ENCODE measurements at regions not wholly inside any gene's neighbourhood (a gene's known extent, or its start where the extent isn't known, plus 50 kb on each side); places are given as distances from the start of the nearest gene placed in this dataset.

DNA sequence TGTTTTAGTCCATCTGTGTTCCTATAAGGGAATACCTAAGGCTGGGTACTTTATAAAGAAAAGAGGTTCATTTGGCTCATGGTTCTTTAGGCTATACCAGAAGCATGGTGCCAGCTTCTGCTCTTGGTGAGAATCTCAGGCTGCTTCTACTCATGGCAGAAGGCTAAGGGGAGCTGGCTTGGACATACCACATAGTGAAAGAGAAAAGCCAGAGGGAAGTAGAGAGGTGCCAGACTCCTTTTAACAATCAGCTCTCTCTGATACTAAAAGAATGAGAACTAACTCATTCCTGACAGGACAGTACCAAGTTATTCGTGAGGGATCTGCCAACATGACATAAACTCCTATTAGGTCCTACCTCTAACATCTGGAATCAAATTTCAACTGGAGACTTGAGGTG lies 1250.2 kb upstream of the CNTN5 start:
- no peak overlapping the region for H3K4me2 ChIP-seq (ENCODE audit: control insufficient read depth, insufficient read depth)
- WGBS (ENCODE audit: insufficient coverage, insufficient replicate concordance, low lambda C conversion rate, missing lambda C conversion rate) = 0% methylated on average over 1 of the region's 1 CpG
- no peaks in the 10 kb centered on the region for H3K4me1 ChIP-seq (ENCODE audit: control insufficient read depth, insufficient read depth, low read length)
- in situ Hi-C loops (cut with MboI) (no loop called here), intact Hi-C loops (cut with micrococcal nuclease; ENCODE audit: unreplicated experiment) (no loop called here)
- DNase-seq (ENCODE audit: low read depth, low spot score) (no peak), FAIRE-seq (no peak), ATAC-seq (no peak)
- ChIA-PET POLR2A (no interaction called here), CTCF (no interaction called here), RAD21 (ENCODE audit: unreplicated experiment) (no interaction called here), SMC1A (ENCODE audit: uncharacterized antibody, unreplicated experiment) (interaction anchor here (1.3 kb wide), 1 partner anchor 33 kb away, joined by 3 read pairs; no protein-coding TSS in a partner anchor)
- no peaks in the 10 kb centered on the region for H3K79me2 ChIP-seq (ENCODE audit: control insufficient read depth, insufficient read depth, low read length)
- no TSS peak for BruUV-seq (replicated peaks)
- H4K20me1 ChIP-seq (ENCODE audit: control insufficient read depth, insufficient read depth) = no peaks in the 10 kb centered on the region
- no peak overlapping the region for H3K9ac ChIP-seq (ENCODE audit: control insufficient read depth, insufficient read depth, low read length)
- no peaks in the 10 kb centered on the region for H3K27me3 ChIP-seq (replicated peaks in 1 of 2; ENCODE audit: control insufficient read depth in 2 of 2, insufficient read depth in 2 of 2, low read length in 1 of 2)
- no peak overlapping the region for H2AFZ ChIP-seq (ENCODE audit: control insufficient read depth, low read depth, low read length)
- no peaks in the 10 kb centered on the region for H3K36me3 ChIP-seq (ENCODE audit: control insufficient read depth in 2 of 2, insufficient read depth in 2 of 2, low read length in 1 of 2)
- TF ChIP-seq FOS (IDR thresholded peaks at IDR 0.05; ENCODE audit: borderline replicate concordance, extremely low read depth, insufficient read length) (no peak), YBX1 (IDR thresholded peaks at IDR 0.05) (no peak), NFXL1 (IDR thresholded peaks at IDR 0.05; ENCODE audit: borderline replicate concordance) (no peak), STAT1 (conservative IDR thresholded peaks at IDR 0.05) (no peak), FOXK2 (IDR thresholded peaks at IDR 0.05) (no peak), ZNF274 (IDR thresholded peaks at IDR 0.05; ENCODE audit: insufficient read depth, insufficient read length) (no peak), HDAC6 (IDR thresholded peaks at IDR 0.05; ENCODE audit: unreplicated experiment) (no peak), TAF1 (IDR thresholded peaks at IDR 0.05; ENCODE audit: borderline replicate concordance, low read depth, low read length) (no peak), RBBP5 (conservative IDR thresholded peaks at IDR 0.05) (no peak), SP1 (IDR thresholded peaks at IDR 0.05; ENCODE audit: low read depth, low read length) (no peak), EED (IDR thresholded peaks at IDR 0.05; ENCODE audit: low read depth) (no peak), ZNF24 (IDR thresholded peaks at IDR 0.05) (no peak)
- TF ChIP-seq, protein P1, sequence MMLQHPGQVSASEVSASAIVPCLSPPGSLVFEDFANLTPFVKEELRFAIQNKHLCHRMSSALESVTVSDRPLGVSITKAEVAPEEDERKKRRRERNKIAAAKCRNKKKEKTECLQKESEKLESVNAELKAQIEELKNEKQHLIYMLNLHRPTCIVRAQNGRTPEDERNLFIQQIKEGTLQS (IDR thresholded peaks at IDR 0.05; ENCODE audit: borderline replicate concordance, extremely low read depth, low read depth, low read length) = no peak
- TF ChIP-seq, protein P2, sequence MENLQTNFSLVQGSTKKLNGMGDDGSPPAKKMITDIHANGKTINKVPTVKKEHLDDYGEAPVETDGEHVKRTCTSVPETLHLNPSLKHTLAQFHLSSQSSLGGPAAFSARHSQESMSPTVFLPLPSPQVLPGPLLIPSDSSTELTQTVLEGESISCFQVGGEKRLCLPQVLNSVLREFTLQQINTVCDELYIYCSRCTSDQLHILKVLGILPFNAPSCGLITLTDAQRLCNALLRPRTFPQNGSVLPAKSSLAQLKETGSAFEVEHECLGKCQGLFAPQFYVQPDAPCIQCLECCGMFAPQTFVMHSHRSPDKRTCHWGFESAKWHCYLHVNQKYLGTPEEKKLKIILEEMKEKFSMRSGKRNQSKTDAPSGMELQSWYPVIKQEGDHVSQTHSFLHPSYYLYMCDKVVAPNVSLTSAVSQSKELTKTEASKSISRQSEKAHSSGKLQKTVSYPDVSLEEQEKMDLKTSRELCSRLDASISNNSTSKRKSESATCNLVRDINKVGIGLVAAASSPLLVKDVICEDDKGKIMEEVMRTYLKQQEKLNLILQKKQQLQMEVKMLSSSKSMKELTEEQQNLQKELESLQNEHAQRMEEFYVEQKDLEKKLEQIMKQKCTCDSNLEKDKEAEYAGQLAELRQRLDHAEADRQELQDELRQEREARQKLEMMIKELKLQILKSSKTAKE (IDR thresholded peaks at IDR 0.05; ENCODE audit: low read depth, poor library complexity, severe bottlenecking) = no peak
- H3K9me3 ChIP-seq (replicated peaks; ENCODE audit: control insufficient read depth, insufficient read depth, low read length) = no peaks in the 10 kb centered on the region
- no peak overlapping the region for H3K27ac ChIP-seq (ENCODE audit: control insufficient read depth, insufficient read depth)
- H3K4me3 ChIP-seq = no peak overlapping the region

Measured in GM12878 (cell line).